ENCODE measurements at regions not wholly inside any gene's neighbourhood (a gene's known extent, or its start where the extent isn't known, plus 50 kb on each side); places are given as distances from the start of the nearest gene placed in this dataset.

DNA sequence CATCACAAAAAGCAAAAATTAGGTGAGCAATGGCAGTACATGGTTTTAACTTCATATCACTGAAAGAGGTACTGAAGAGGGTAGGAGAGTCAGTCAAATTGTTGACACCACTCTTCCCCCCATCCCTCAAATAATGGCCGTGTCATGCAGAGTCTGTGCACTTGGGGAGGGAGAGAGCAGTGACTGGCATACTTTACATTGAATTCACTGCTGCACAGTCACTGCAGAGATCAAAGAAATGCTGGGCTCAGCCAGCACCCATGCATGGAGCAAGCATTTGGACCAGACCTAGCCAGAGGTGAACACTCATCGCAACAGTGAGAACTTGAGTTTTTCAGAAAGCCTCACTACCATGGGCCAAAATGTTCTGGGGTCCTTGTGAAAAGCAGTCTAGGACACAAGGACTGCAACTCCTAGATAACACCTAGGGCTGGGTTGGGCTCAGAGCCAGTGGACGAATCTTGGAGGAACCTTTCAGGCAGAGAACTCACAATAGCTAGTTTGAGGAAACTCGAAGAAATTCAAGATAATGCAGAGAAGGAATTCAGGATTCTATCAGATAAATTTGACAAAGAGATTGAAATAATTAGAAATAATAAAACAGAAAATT, 112.9 kb downstream of the NR4A2 start:
- peaks cover 0 to 2% (median 0%) of the 10 kb centered on the region in 4 experiments; a peak in 1 of 8 replicates for H3K36me3 ChIP-seq (ENCODE audit: control insufficient read depth in 2 of 4, insufficient read depth in 4 of 4, low read length in 3 of 4)
- CTCF ChIA-PET (ENCODE audit: partially characterized antibody), result no interaction called here
- H3K27me3 ChIP-seq (replicated peaks in 1 of 4; ENCODE audit: control insufficient read depth in 3 of 4, extremely low read depth in 1 of 4, insufficient read depth in 3 of 4, low read length in 3 of 4), result peaks cover 0 to 1% (median 0%) of the 10 kb centered on the region in 4 experiments; a peak in 1 of 7 replicates
- H3K18ac ChIP-seq (ENCODE audit: extremely low read depth, low read length), result no peak overlapping the region; the same call in 1 of the 2 replicates
- POLR2A ChIA-PET (ENCODE audit: partially characterized antibody), result no interaction called here
- WGBS, 2 experiments (ENCODE audit: extremely low coverage in 1 of 2, insufficient coverage in 1 of 2, insufficient read length in 1 of 2, insufficient replicate concordance in 2 of 2, low coverage in 1 of 2, low lambda C conversion rate in 2 of 2, missing lambda C conversion rate in 1 of 2), result 93% methylated on average over 4 of the region's 4 CpGs; no CpG with 5 or more reads in 1 of the 2 experiments
- H3K4ac ChIP-seq (replicated peaks; ENCODE audit: insufficient read length, low read depth, low read length), result no peak overlapping the region
- H3K79me1 ChIP-seq (ENCODE audit: low read depth, low read length), result no peaks in the 10 kb centered on the region
- H3K23me2 ChIP-seq (ENCODE audit: low read depth, low read length), result no peaks in the 10 kb centered on the region
- no peak for DNase-seq (ENCODE audit: low read depth in 1 of 2, low spot score in 2 of 2)
- no peak overlapping the region for H4K8ac ChIP-seq (ENCODE audit: extremely low read depth, insufficient read depth, low read length)
- H2BK20ac ChIP-seq (ENCODE audit: low read length), result no peak overlapping the region
- H3K4me2 ChIP-seq (ENCODE audit: insufficient read depth in 1 of 2, low read depth in 2 of 2, low read length in 2 of 2), result no peak overlapping the region
- no peak overlapping the region for H3K56ac ChIP-seq (replicated peaks; ENCODE audit: insufficient read length, low read depth, low read length)
- TF ChIP-seq JUN (IDR thresholded peaks at IDR 0.05; ENCODE audit: low read depth, low read length) (no peak), CEBPB (IDR thresholded peaks at IDR 0.05; ENCODE audit: low read depth, low read length) (no peak), POLR2AphosphoS5 (IDR thresholded peaks at IDR 0.05; ENCODE audit: low read depth, low read length) (no peak)
- H3K9me3 ChIP-seq (ENCODE audit: insufficient read depth in 2 of 2, low read depth in 1 of 2, low read length in 1 of 2), result no peaks in the 10 kb centered on the region; a peak in 1 of 4 replicates
- no peak overlapping the region for H3K14ac ChIP-seq (ENCODE audit: insufficient read length)
- no peak overlapping the region for H2AFZ ChIP-seq (ENCODE audit: low read length)
- no peak overlapping the region for H2BK120ac ChIP-seq (replicated peaks; ENCODE audit: low read depth, low read length)
- H3K27ac ChIP-seq (ENCODE audit: low read depth, low read length), result no peak overlapping the region
- no peaks in the 10 kb centered on the region for H3K79me2 ChIP-seq (ENCODE audit: control insufficient read depth in 1 of 2, insufficient read depth in 2 of 2, low read length in 2 of 2)
- no peaks in the 10 kb centered on the region; a peak in 1 of 7 replicates for H3K4me1 ChIP-seq (replicated peaks in 1 of 4; ENCODE audit: control insufficient read depth in 3 of 4, insufficient read depth in 4 of 4, low read length in 3 of 4)
- H3K9ac ChIP-seq (replicated peaks in 1 of 4; ENCODE audit: extremely low read depth in 1 of 4, low read depth in 3 of 4, low read length in 3 of 4), result no peak overlapping the region
- H2BK12ac ChIP-seq (ENCODE audit: low read depth, low read length), result no peak overlapping the region
- FAIRE-seq, result no peak
- no peak overlapping the region for H3K4me3 ChIP-seq (ENCODE audit: extremely low read depth in 1 of 4, insufficient read depth in 2 of 4, low read depth in 3 of 4, low read length in 4 of 4)
- no peak overlapping the region for H2BK15ac ChIP-seq (ENCODE audit: low read length)
- no peak overlapping the region for H4K91ac ChIP-seq (replicated peaks; ENCODE audit: insufficient read length, low read length)
- H2AK5ac ChIP-seq (ENCODE audit: low read depth, low read length), result no peak overlapping the region
- no peak overlapping the region for H3K23ac ChIP-seq (ENCODE audit: insufficient read length)
- H4K20me1 ChIP-seq (replicated peaks in 1 of 2; ENCODE audit: control insufficient read depth in 1 of 2, insufficient read depth in 2 of 2, low read length in 2 of 2), result no peaks in the 10 kb centered on the region
- H2BK5ac ChIP-seq (ENCODE audit: low read depth, low read length), result no peak overlapping the region
- H4K5ac ChIP-seq (ENCODE audit: insufficient read length, low read depth, low read length), result no peak overlapping the region

Data from H1 (cell line).